GM08714 (cell line): ENCODE measurements at regions not wholly inside any gene's neighbourhood (a gene's known extent, or its start where the extent isn't known, plus 50 kb on each side); places are given as distances from the start of the nearest gene placed in this dataset.

Source experiments
- H3K4me3 ChIP-seq: fragments of 200-500 bp; sonication (Bioruptor generic); 2 replicates; pipeline ENCODE4 v1.5.1; 2014; ENCODE audit warnings: mild to moderate bottlenecking, low read length, inconsistent platforms
- ZNF274 ChIP-seq: IDR thresholded peaks from 2 replicates; pipeline ENCODE4 v1.6.1; 2012; ENCODE audit warnings: mild to moderate bottlenecking, low read depth, low read length

DNA sequence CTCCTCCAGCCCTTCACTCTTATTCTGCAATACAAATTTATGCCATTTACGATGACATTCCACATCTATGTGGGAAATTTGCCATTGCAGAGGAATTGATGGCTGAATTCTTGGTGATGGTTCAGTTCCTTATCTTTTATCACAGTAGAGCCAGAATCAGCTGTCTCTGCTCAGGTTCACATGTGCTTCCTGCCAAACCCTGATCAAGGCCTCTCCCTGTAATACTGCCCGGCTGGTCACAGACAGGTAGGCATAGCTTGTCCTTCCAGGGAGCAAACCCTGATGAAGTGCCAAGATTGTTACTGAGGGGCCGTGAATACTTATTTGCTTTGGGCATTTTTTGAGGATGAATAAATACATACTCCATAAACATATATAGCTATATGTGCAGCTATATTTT is 450.0 kb downstream of the NSUN3 start:
- H3K4me3 ChIP-seq = no peak overlapping the region
- TF ChIP-seq ZNF274 = no peak

DNA sequence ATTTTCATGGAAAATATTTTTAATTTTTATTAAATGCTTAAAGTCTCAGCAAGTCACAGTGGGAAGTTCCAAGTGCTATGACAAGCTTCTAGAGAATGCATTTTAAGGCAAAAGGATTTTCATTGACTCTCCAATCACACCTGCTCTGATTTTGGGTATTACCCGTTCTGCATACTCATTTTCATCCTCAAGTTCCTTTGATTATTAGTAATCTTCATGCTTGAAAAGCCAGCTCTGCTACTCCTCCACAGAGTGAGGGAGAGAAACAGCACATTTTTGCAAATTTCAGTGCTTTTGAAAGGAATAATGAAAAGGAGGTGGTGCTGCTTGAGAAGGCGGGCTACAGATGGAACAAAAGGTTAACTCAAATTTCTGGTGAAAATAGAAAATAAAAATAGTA is 450.7 kb downstream of the NSUN3 start:
- no peak overlapping the region for H3K4me3 ChIP-seq
- no peak for TF ChIP-seq ZNF274

DNA sequence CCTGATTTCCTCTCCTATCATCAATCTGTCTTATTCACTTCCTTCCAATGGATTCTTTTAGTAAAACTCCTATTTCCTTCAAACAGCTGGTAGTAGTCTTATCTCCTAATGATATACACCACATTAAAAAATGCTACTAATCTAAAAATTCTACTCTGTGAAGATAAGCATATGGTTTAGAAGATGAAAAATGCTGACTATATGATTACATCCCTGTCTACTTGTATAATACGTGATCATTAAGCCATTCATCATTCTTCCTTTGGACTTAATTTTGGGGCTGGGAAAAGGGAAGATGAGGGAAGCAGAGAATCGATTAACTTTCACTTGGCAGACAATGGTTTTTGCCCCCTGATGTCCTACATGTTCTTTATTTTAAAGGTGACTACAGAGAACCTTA is 453.1 kb downstream of the NSUN3 start:
- no peak overlapping the region for H3K4me3 ChIP-seq
- TF ChIP-seq ZNF274 = no peak

DNA sequence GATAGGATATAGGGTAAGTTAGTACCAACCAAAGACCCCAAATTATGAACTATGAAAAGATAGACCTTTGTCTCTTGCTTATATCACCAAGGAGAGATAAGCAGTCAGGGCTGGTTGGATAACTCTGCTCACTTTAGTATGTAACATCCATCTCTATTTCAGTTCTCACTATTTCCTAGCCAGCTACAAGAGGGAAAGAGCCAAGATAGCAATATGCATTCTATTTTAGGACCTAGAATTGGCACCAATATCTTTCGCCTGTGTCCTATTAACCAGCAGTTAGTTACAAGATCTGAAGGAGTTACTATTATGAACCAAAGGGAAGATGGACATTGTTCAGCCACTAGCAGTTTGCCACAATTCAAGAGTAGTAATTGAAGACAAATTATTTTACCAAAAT is 457.5 kb downstream of the NSUN3 start:
- H3K4me3 ChIP-seq = no peak overlapping the region
- no peak for TF ChIP-seq ZNF274

DNA sequence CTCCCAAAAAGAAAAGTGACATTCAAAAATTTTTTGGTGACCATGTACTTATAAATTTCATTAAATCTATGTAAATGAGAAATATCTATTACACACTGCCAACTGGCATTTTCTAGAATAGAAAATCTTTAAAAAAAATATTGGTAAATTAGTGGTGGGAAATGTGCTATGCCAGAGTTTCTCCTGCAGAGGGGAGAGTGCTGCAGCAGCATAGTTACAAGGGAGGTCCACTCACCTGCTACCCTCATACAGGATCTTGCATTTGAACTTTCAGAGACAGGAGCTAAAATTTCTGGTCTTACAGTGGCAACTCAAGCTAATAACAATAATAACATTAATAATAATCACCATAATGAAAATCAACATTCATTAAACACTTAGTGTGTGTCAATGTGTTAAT is 459.6 kb downstream of the NSUN3 start:
- TF ChIP-seq ZNF274 = no peak
- no peak overlapping the region for H3K4me3 ChIP-seq

DNA sequence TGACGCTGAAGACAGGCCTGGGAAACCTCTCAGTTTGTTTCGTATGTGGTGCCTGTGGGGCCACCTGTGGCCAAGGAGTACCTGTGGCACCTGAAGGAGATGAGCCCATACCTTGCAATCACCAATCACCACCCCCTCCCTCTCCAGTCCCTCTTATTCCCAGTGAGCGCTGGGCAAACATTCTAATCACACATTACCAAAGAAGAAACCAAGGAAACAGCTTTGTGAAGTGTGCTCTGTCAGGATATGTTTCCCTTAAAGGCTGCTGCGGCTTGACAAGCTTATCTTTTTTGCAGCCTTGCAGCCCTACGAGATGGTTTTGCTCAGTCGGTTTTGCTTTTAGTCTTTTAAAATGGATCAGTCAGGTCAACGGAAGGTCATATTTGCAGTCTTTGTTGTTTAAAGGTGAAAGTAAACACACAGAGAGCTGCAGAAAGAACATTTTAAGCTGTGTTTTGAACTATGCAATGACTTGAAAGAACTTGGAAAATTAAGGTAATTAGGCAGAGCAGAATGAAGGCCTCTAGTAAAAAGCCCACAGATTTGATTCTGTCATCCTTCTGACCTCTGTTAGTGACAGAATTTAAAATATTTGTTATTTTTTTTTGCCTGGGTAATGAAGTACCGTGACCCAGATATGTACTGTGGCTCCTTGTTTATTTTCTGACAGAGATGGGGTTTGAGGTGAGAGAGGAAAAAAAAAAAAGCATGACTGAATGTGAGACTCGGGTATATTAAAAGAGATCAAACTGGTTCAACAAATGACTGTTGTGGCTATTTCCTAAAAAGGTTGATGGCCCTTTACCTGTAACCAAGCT is 461.4 kb downstream of the NSUN3 start:
- TF ChIP-seq ZNF274 = no peak

DNA sequence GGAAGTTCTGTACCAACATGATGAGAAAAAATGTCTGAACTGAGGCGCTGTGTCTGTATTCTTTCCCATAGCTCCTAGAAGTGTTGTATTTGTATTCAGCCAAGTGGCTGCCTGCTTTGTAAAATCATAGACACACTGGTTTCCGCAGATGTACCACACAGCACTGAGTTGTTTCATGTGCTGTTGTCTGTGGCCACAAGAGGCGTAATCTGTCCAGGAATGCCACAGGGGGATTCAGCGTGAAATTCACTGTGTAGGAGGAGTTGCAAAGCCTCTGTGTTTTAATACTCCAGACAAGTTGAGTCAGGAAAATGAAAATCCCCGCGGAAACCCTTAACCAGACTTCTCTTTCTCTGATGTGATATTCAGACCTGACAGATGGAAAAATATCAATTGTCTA is 462.2 kb downstream of the NSUN3 start:
- TF ChIP-seq ZNF274 = no peak
- H3K4me3 ChIP-seq = no peak overlapping the region

More for the DNA sequence above, 461.4 kb downstream of the NSUN3 start:
- no peak overlapping the region for H3K4me3 ChIP-seq

DNA sequence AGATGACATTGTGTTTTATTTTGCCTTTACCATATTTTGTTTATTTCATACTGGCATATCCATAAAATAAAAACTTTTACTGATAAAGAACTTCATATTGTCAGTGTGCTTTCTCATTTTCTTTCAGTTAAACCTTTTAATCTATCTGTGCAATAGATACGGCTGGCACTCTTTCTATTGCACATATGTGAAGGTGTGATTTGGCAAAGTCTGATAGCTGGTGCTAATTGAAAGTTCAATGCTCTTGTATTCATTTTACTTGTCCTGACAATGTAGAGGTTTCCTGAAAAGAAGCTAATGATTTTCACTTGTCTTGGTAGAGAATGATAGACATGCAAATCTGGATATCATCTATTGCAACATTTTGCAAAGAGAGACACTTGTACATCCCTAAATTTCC is 467.0 kb downstream of the NSUN3 start:
- no peak overlapping the region for H3K4me3 ChIP-seq
- no peak for TF ChIP-seq ZNF274

DNA sequence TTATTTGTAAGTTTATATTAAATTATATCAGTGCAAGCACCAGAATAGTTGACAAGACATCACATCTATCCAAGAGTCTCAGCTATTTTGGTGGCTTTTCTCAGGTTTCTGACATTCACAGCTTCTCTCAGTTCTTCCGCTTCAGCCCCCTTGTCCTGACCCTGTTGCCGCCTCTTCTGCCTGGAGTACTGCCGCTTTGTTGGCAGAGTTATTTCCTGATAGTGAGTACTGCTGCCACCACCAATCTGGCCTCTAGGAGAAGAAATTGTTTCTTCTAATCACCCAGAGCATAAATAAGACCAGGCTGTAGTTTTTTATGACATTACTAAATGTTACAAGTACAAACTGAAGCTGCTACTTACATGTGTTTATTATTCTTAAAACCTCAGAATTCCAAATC is 470.1 kb downstream of the NSUN3 start:
- no peak for TF ChIP-seq ZNF274
- H3K4me3 ChIP-seq = no peak overlapping the region

DNA sequence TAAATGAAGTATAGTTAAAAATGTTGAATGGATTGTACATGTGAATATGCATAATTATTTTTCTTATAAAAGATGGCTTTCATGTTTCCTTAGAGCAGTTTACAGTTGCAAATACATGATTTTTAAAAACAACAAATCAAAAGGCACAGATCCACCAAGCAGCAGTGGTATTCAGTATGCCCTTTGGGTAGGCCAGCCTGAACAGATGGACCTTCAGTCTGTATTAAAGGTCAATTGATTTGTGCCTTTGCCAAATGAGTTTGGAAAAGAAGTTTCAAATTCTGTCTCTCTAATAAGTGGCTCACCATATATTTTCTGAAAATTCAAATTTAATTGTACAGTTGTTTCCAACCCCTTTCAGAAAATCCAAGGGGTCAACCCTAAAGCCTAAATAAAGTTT is 477.1 kb downstream of the NSUN3 start:
- TF ChIP-seq ZNF274 = no peak
- no peak overlapping the region for H3K4me3 ChIP-seq

DNA sequence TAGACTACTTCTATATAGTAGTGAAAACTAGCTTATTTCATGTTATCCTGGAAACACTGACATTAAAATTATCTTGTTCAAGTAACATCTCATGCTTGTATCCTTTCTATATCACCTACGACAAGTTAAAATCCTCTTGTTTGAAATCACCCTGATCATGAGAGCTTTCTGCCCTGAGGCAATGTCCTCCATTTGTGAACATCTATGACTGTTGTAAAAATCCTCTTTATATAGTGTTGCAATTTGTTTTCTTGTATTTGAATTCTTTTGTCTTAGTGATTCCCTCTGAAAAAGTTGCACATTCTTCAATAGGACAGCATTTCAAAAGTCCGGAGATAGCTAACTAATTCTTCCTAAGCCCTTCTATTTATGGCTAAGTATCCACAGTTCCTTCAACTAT is 480.3 kb downstream of the NSUN3 start:
- no peak overlapping the region for H3K4me3 ChIP-seq
- TF ChIP-seq ZNF274 = no peak

DNA sequence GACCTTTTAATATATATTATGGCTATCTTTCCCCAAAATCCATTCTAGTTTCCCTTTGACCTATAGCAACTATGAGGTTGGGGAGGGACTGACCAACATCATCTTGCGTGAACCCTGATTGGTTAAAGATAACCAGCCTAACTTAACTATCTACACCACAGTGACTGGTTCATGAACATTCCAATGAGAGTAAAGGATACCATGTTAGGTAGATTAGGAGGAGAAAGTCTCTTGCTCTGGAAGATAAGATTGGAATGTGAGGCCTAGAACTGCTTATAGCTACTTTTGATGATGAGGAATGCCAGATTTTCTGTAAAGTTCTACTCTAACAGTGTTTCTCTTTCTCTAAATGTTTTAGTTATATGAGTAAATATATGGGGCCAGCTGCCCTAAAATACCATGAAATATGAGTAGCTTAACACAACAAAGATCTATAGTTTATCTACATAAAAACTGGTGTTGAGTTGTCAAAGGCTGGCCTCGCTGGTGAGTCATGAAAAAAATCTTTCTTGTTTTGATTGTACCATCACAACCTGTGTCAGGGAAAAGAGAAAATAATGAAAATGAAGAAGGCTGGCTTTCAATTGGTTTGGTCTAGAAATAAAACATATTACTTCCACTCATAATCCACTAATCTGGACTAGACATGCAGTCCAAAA is 481.4 kb downstream of the NSUN3 start:
- H3K4me3 ChIP-seq = no peak overlapping the region
- TF ChIP-seq ZNF274 = no peak

DNA sequence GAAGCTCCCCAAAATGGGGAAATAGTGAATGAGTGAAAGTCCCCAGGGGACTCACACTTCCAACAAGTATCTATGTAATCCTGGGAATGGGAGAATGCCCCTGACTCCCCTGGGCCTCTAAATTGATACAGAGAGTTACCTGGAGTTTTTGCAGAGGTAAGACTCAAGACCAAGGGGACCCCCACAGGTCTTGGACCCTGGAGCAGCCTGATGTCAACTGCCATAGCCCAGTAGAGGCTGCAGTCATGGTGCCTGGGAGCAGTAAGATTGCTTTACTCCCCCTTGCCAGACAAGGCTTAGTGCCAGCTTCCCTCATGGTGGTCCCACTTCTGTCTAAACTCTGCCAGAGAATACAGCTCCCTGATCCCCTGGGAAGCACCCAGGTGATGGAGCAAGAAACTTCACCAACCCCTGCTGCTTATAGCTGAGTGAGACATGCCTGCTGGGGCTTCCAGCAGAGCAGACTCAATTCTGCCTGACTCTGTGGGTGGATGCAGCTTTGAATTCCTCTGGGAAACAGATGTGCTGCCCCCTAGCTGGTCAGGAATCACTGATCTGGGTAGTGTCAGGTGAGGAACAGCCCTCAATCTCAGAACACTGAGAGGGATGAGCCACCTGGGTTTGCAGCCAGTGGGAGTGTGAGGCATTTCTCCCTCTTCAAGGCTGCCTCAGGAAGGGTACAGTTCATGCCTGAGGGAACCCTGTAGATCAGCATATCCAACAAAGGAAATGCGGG is 485.9 kb downstream of the NSUN3 start:
- no peak for TF ChIP-seq ZNF274
- H3K4me3 ChIP-seq = no peak overlapping the region

DNA sequence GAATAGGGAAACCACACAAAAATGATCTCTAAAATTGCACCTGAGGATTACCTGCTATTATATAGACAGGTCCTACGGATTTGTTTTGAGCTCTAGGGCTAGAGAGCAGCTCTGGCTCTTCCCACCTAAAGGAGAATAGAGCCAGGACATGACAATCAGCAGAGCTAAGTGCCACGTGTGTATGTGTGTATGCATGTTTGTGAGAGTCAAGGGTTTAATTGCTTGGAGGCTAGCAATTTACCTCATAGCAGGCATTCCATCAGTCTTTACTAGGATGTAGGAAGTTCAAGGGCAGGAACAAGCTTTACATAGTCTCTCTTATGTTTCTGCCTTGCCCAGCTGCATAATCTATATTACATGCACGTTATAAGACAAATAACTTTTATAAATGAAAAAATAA is 498.2 kb downstream of the NSUN3 start:
- no peak for TF ChIP-seq ZNF274
- H3K4me3 ChIP-seq = no peak overlapping the region

DNA sequence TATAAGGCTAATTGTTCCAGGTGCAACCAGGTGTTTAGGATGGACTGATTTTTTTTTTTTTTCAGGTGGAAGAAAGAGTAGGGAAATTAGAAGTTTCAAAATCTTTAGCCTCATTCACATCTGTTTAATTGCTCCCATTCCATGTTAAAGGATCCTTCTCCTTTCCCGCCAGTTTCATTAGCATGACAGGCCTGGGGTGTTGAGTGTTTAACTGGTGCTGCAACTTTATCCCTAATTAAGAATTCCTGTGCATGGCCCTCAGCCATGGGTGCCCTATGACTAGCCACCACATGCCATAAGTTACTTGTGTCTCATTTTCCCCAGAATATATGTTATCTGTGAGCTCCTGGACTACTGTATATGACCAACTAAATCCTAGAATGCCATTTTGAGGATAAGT is 501.4 kb downstream of the NSUN3 start:
- TF ChIP-seq ZNF274 = no peak
- no peak overlapping the region for H3K4me3 ChIP-seq
